Glomerular endothelial cell (primary cell): ENCODE measurements at regions not wholly inside any gene's neighbourhood (a gene's known extent, or its start where the extent isn't known, plus 50 kb on each side); places are given as distances from the start of the nearest gene placed in this dataset.

ENCODE experiments used
- DNase-seq: peaks from one replicate; pipeline ENCODE4 v3.0.0-alpha.2; 2011; ENCODE audit warnings: low read depth, low spot score; ENCODE audit errors: extremely low read depth

- no peak for DNase-seq
These were observed 64.7 kb upstream of the MGAT5 start for GRCh38 chr2:134189009-134189720.

GRCh38 chr2:134190062-134190806 lies 63.6 kb upstream of the MGAT5 start:
- no peak for DNase-seq

GRCh38 chr2:134190807-134191203 lies 63.1 kb upstream of the MGAT5 start:
- DNase-seq: no peak

- no peak for DNase-seq
These were observed 62.0 kb upstream of the MGAT5 start for GRCh38 chr2:134191835-134192234.

GRCh38 chr2:134193006-134193405 lies 60.9 kb upstream of the MGAT5 start:
- DNase-seq: no peak

GRCh38 chr2:134194519-134194918 lies 59.4 kb upstream of the MGAT5 start:
- DNase-seq: no peak

GRCh38 chr2:134195341-134195740 lies 58.5 kb upstream of the MGAT5 start:
- no peak for DNase-seq

- no peak for DNase-seq
These were observed 56.4 kb upstream of the MGAT5 start for GRCh38 chr2:134197445-134197844.

GRCh38 chr2:134198006-134198634 lies 55.8 kb upstream of the MGAT5 start:
- no peak for DNase-seq

- DNase-seq: no peak
These were observed 54.7 kb upstream of the MGAT5 start for GRCh38 chr2:134199123-134199522.

- DNase-seq: no peak
These were observed 53.7 kb upstream of the MGAT5 start for GRCh38 chr2:134200036-134200618.

- DNase-seq: no peak
These were observed 52.3 kb upstream of the MGAT5 start for GRCh38 chr2:134201533-134201932.

- DNase-seq: no peak
These were observed 51.5 kb upstream of the MGAT5 start for GRCh38 chr2:134202371-134202770.

GRCh38 chr2:134203175-134203574 lies 50.7 kb upstream of the MGAT5 start:
- no peak for DNase-seq
